ENCODE measurements at regions not wholly inside any gene's neighbourhood (a gene's known extent, or its start where the extent isn't known, plus 50 kb on each side); places are given as distances from the start of the nearest gene placed in this dataset.

- TF ChIP-seq, protein P1, sequence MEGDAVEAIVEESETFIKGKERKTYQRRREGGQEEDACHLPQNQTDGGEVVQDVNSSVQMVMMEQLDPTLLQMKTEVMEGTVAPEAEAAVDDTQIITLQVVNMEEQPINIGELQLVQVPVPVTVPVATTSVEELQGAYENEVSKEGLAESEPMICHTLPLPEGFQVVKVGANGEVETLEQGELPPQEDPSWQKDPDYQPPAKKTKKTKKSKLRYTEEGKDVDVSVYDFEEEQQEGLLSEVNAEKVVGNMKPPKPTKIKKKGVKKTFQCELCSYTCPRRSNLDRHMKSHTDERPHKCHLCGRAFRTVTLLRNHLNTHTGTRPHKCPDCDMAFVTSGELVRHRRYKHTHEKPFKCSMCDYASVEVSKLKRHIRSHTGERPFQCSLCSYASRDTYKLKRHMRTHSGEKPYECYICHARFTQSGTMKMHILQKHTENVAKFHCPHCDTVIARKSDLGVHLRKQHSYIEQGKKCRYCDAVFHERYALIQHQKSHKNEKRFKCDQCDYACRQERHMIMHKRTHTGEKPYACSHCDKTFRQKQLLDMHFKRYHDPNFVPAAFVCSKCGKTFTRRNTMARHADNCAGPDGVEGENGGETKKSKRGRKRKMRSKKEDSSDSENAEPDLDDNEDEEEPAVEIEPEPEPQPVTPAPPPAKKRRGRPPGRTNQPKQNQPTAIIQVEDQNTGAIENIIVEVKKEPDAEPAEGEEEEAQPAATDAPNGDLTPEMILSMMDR (IDR thresholded peaks at IDR 0.05), result no peak
- no peak for TF ChIP-seq POLR2A (IDR thresholded peaks at IDR 0.05)
Measured at GRCh38 chr2:117085256-117085655, 729.2 kb upstream of the DDX18 start.
